ENCODE measurements at regions not wholly inside any gene's neighbourhood (a gene's known extent, or its start where the extent isn't known, plus 50 kb on each side); places are given as distances from the start of the nearest gene placed in this dataset.

DNA sequence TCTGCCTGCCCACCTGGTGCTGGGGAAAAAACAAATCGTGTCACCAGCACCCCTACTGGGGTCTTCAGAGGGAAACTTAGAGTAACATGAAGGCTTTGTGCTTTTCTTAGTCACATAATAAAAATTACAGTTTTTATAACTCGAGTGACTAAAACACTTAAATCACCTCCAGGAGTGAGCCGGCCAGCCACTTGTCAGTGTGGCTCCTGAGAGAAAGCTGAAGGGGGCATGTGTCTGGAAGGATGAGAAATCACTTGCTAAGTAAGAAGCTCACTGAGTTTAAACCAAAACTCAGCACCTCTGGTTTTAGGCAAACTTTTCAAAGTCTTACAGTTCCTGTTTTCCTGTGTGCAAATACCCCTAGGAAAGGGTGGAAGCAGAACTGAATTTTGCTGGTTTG is 372.2 kb downstream of the CDH26 start:
- TF ChIP-seq, protein P1, sequence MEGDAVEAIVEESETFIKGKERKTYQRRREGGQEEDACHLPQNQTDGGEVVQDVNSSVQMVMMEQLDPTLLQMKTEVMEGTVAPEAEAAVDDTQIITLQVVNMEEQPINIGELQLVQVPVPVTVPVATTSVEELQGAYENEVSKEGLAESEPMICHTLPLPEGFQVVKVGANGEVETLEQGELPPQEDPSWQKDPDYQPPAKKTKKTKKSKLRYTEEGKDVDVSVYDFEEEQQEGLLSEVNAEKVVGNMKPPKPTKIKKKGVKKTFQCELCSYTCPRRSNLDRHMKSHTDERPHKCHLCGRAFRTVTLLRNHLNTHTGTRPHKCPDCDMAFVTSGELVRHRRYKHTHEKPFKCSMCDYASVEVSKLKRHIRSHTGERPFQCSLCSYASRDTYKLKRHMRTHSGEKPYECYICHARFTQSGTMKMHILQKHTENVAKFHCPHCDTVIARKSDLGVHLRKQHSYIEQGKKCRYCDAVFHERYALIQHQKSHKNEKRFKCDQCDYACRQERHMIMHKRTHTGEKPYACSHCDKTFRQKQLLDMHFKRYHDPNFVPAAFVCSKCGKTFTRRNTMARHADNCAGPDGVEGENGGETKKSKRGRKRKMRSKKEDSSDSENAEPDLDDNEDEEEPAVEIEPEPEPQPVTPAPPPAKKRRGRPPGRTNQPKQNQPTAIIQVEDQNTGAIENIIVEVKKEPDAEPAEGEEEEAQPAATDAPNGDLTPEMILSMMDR (IDR thresholded peaks at IDR 0.05): no peak
- Histone ChIP-seq H3K27ac (no peak overlapping the region), H3K4me1 (no peaks in the 10 kb centered on the region), H3K4me3 (no peak overlapping the region), H3K27me3 (no peaks in the 10 kb centered on the region), H3K36me3 (no peaks in the 10 kb centered on the region), H3K9me3 (no peaks in the 10 kb centered on the region)
- intact Hi-C loops (cut with DNase I): no loop called here
- no peak for DNase-seq (ENCODE audit: low spot score in 2 of 2)

DNA sequence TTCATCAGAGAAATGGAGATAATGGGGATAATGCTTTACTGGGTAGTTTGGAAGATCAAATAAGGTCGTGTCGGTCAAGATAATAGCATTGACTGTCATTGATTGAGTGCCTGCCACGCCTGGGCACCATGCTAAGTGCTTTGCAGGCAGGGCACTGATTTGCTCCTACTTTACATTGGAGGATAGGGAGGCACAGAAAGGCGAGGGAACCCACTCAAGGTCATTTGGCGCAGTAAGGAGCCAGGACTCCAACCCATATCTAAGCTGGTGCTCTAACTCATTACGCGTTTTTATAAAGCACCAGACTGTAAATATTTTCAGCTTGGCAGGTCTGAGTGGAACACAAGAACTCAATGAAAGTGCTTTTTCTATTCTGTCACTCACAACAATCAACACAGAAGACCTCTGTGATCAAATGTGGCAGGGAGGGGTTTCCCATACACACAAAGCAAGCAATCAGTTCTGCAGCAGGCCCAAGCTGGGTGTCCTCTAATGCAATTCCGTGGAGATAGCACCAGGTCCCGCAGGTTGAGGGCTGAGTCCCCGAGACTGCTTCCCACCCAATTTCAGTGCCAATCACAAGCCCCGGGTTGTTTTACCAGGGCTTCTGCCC is 373.6 kb downstream of the CDH26 start:
- Histone ChIP-seq H3K4me1 (no peaks in the 10 kb centered on the region), H3K27me3 (no peaks in the 10 kb centered on the region), H3K27ac (no peak overlapping the region), H3K9me3 (no peaks in the 10 kb centered on the region), H3K4me3 (no peak overlapping the region), H3K36me3 (no peaks in the 10 kb centered on the region)
- DNase-seq (ENCODE audit: low spot score in 2 of 2): no peak
- intact Hi-C loops (cut with DNase I): no loop called here
- TF ChIP-seq, protein P1 (IDR thresholded peaks at IDR 0.05): no peak

GRCh38 chr20:60332523-60332922 is 374.3 kb downstream of the CDH26 start:
- H3K27ac ChIP-seq: no peak overlapping the region
- no peaks in the 10 kb centered on the region for H3K9me3 ChIP-seq
- TF ChIP-seq, protein P1 (IDR thresholded peaks at IDR 0.05): no peak
- H3K4me3 ChIP-seq: no peak overlapping the region
- intact Hi-C loops (cut with DNase I): no loop called here
- no peak for DNase-seq (ENCODE audit: low spot score in 2 of 2)
- H3K27me3 ChIP-seq: no peaks in the 10 kb centered on the region
- no peaks in the 10 kb centered on the region for H3K36me3 ChIP-seq
- no peaks in the 10 kb centered on the region for H3K4me1 ChIP-seq

DNA sequence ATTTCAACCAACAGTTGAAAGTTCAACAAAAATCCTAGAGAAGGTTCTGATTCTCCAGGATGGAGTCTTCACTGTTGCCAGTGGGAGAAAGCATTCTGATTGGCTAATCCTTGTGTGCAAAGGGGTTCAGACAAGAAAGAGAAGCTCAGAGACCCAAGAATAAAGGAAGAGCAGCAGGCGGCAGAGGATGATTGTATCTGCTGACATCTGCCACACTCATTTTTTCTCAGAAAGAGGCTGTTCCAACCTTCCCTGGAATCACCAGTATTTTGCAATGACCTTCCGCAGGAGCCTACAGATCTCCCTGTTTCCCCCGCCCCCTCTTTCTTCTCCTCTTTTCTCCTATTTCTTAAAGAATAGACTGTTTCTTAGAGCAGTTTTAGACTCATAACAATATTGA is 376.7 kb downstream of the CDH26 start:
- Histone ChIP-seq H3K4me1 (no peaks in the 10 kb centered on the region), H3K27ac (no peak overlapping the region), H3K36me3 (no peaks in the 10 kb centered on the region), H3K9me3 (no peaks in the 10 kb centered on the region), H3K27me3 (no peaks in the 10 kb centered on the region), H3K4me3 (no peak overlapping the region)
- DNase-seq (ENCODE audit: low spot score in 2 of 2): no peak
- TF ChIP-seq, protein P1 (IDR thresholded peaks at IDR 0.05): no peak
- intact Hi-C loops (cut with DNase I): no loop called here

GRCh38 chr20:60338556-60338955 is 380.3 kb downstream of the CDH26 start:
- DNase-seq (ENCODE audit: low spot score in 2 of 2): no peak
- no peaks in the 10 kb centered on the region for H3K36me3 ChIP-seq
- no peak overlapping the region for H3K4me3 ChIP-seq
- H3K27me3 ChIP-seq: no peaks in the 10 kb centered on the region
- TF ChIP-seq, protein P1 (IDR thresholded peaks at IDR 0.05): no peak
- intact Hi-C loops (cut with DNase I): no loop called here
- no peak overlapping the region for H3K27ac ChIP-seq
- H3K9me3 ChIP-seq: no peaks in the 10 kb centered on the region
- no peaks in the 10 kb centered on the region for H3K4me1 ChIP-seq

GRCh38 chr20:60339738-60340137 is 381.5 kb downstream of the CDH26 start:
- Histone ChIP-seq H3K4me3 (no peak overlapping the region), H3K27ac (no peak overlapping the region), H3K27me3 (no peaks in the 10 kb centered on the region), H3K36me3 (no peaks in the 10 kb centered on the region), H3K9me3 (no peaks in the 10 kb centered on the region), H3K4me1 (no peaks in the 10 kb centered on the region)
- DNase-seq (ENCODE audit: low spot score in 2 of 2): no peak
- intact Hi-C loops (cut with DNase I): no loop called here
- TF ChIP-seq, protein P1 (IDR thresholded peaks at IDR 0.05): no peak

Measured in ascending aorta (tissue), 2 donors.